GM12892 (cell line): ENCODE measurements at regions not wholly inside any gene's neighbourhood (a gene's known extent, or its start where the extent isn't known, plus 50 kb on each side); places are given as distances from the start of the nearest gene placed in this dataset.

Source experiments
- DNase-seq: peaks from one replicate; pipeline ENCODE4 v3.0.0; 2011; ENCODE audit not compliant: insufficient read length
- FAIRE-seq: peaks from 2 replicates; lab custom pipeline; 2011; peaks lifted over from hg19 to GRCh38; lab: Jason Lieb, UNC
- POLR2A ChIP-seq: IDR thresholded peaks from 2 replicates; pipeline ENCODE4 v1.6.1; 2011; ENCODE audit warnings: low read depth, low read length, control low read depth
- POLR2AphosphoS5 ChIP-seq: IDR thresholded peaks from 2 replicates; pipeline ENCODE4 v1.6.1; 2011; ENCODE audit warnings: low read depth, low read length, control low read depth
- TAF1 ChIP-seq: IDR thresholded peaks from 2 replicates; pipeline ENCODE4 v1.6.1; 2011; ENCODE audit warnings: low read depth, mild to moderate bottlenecking, control low read depth, low read length, borderline replicate concordance

DNA sequence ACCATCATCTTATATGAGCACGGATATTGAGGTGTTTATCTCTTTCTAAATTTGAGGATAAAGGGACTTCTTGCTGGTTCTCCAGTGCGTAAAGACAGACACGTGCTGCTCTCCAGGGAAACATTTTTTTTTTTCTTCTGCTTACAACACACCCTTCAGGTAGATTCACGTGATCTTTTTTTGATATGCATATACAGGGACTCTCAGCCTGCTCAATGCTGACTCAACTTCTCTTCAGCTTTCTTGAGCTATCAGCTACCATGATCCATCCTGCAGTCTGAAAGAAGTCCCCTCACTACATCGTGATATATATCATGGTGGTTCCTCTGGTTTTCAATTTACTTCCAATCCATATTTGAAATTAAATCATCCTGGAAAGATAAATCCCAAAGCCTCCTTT, 87.1 kb upstream of the SLITRK3 start:
- TF ChIP-seq TAF1 (no peak), POLR2A (no peak), POLR2AphosphoS5 (no peak)
- FAIRE-seq (no peak), DNase-seq (no peak)

DNA sequence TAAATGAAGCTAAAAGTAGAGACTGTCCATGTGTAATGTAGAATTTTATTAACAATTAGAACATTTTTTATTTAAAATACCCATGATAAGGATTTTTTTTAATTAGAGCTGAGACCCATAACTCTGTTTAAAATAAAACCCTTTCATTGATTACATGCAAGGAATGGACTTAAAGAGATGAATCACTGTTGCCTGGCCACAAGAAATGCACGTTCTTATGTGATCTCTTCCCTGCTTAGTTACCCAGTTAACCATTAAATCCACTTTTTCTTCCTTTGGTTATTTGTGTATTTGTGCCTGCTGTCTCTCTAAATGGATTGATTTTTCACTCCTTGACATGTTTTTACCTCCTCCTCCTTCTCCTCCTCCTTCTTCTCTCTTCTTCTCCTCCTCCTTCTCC, 83.3 kb upstream of the SLITRK3 start:
- no peak for TF ChIP-seq POLR2A
- TF ChIP-seq TAF1, result no peak
- TF ChIP-seq POLR2AphosphoS5, result no peak
- no peak for FAIRE-seq
- DNase-seq, result no peak

DNA sequence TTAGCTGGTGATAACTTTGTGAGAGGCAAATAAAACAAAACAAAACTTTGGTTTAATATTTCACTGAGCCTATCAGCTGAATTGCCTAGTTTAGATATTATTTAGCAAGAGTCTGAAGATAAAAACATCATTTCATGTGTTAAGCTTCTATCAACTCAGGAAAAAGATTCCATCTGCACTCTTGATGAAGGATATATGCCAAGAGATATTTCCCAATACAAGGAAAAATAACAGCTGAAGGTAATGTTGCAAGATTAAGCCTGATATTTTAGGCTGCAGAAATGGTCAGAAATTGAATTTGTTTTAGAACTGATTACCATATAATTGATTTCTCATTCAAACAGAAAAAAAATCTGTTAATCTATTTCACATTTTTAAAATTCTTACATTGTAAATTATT, 77.2 kb upstream of the SLITRK3 start:
- FAIRE-seq (no peak), DNase-seq (no peak)
- TF ChIP-seq POLR2AphosphoS5, result no peak
- TF ChIP-seq POLR2A, result no peak
- TF ChIP-seq TAF1, result no peak

DNA sequence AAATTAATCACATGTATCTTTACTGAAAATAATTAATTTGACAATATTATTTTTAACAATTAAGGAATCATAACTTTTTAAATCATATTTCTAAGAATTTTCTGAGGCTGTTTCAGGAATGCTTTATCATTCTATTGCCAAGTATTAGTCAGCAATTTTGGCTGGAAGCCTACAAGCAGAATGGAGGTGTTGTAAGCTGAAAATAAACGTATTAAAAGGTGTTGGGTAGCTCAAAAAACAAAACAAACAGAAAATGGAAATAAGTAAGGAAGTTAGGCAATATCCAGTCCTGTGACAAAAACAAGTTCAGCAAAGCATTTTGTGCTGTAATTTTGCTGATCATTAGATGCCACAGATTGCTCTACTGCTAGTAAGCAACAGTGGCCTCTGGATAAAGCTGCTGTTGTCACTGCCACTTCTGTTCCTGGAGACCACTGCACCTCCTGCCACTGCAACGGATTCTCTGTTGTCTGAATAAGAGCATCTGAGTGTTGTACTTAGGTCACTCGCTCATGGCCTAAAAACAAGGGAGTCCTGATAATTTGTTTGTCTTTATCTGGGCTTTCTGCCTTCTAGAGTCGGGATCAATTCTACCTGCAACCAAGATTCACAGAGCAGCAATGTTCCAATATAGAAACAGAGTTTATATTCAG, 63.5 kb upstream of the SLITRK3 start:
- TF ChIP-seq POLR2A, result no peak
- no peak for TF ChIP-seq TAF1
- TF ChIP-seq POLR2AphosphoS5, result no peak
- FAIRE-seq, result no peak

DNA sequence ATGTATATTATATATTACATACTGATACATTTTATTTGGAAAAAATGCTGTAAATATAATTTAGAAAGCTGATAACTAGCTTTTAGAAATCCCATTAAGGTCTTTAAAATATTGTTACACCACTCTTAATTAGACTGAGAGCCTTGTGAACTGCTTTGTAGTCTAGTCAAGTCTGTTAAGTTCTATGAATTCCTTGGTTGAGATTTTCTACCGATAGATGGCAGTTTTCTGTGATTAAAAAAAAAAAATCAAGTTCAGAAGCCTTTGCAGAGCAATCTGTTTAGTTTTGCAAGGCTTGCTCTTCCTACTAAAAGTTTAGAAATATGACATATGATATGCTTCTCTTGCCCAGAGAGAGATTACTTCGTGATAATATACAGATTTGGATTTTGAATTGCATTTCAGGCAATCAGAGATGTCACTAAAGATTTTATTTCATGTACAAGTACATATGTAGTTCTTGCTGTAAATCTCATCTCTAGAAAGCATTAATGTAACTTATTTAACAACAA, 60.4 kb upstream of the SLITRK3 start:
- DNase-seq (no peak), FAIRE-seq (no peak)
- TF ChIP-seq POLR2A (no peak), TAF1 (no peak), POLR2AphosphoS5 (no peak)

More for the DNA sequence above, 63.5 kb upstream of the SLITRK3 start:
- DNase-seq, result no peak

DNA sequence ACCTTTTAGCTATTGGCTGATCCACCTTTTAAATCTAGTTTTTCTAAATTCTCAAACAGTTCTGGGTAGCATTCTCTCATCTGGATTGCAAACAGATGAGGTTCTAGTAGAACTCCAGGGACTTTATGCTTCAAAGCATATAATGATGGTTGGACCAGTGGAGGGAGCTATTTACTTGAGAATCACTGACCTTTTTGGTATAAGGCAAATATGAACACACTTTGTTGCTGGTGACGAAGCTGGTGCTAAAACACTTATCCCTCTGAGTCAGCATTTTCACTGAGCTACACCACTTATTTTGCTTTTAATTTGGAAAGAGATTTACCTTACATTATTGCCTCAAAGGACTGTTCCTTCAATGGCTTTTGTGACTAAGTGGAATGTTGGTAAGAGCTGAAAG, 58.6 kb upstream of the SLITRK3 start:
- DNase-seq (no peak), FAIRE-seq (peak; percentile 53)
- no peak for TF ChIP-seq TAF1
- TF ChIP-seq POLR2A, result no peak
- no peak for TF ChIP-seq POLR2AphosphoS5
